ENCODE measurements at regions not wholly inside any gene's neighbourhood (a gene's known extent, or its start where the extent isn't known, plus 50 kb on each side); places are given as distances from the start of the nearest gene placed in this dataset.
A peak's percentile ranks its signal among the peaks of the same experiment; 100 is the strongest.

DNA sequence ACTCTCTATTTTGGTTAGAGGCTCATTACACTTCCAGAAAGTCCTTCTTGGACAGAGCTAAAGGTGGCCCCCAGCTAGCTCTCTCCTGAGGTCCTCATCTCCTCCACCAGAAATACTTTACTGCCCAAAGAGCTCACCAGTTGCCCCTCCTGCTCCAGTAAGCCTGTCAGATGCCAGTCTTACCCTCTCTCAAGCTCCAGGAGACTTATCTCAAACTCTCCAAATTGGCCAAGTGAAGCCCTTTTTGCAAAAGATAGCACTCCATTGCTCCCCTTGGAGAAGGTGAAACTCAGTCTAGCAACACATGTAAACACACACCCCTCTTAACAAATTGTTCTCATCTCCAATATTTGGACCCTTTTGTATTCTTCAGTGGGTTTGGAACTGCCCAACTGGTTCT is 128.5 kb downstream of the ZNF330 start:
- POLR2A ChIA-PET (ENCODE audit: unreplicated experiment), result no interaction called here
- Histone ChIP-seq H3K27me3 (ENCODE audit: insufficient read depth, low read depth) (no peaks in the 10 kb centered on the region), H4K20me1 (ENCODE audit: insufficient read depth) (no peaks in the 10 kb centered on the region), H3F3A (ENCODE audit: insufficient read depth, low read depth) (no peaks in the 10 kb centered on the region), H3K9me2 (ENCODE audit: insufficient read depth) (no peaks in the 10 kb centered on the region), H3K4me1 (replicated peaks; ENCODE audit: insufficient read depth) (peaks cover 9% of the 10 kb centered on the region), H3K79me2 (ENCODE audit: low read depth) (no peaks in the 10 kb centered on the region), H3K4me2 (no peak overlapping the region), H3K9me3 (ENCODE audit: insufficient read depth, low read depth) (no peaks in the 10 kb centered on the region), H2AFZ (no peak overlapping the region), H3K36me3 (ENCODE audit: low read depth) (no peaks in the 10 kb centered on the region), H3K27ac (no peak overlapping the region), H3K4me3 (no peak overlapping the region)
- no TSS peak for BruUV-seq (replicated peaks)
- CTCF ChIA-PET, result interaction anchor here (0.6 kb wide), 1 partner anchor 1503 kb away, joined by 5 read pairs; no protein-coding TSS in a partner anchor
- TF ChIP-seq EZH2 (IDR thresholded peaks at IDR 0.05; ENCODE audit: low read depth), result no peak
- TF ChIP-seq, protein P1, sequence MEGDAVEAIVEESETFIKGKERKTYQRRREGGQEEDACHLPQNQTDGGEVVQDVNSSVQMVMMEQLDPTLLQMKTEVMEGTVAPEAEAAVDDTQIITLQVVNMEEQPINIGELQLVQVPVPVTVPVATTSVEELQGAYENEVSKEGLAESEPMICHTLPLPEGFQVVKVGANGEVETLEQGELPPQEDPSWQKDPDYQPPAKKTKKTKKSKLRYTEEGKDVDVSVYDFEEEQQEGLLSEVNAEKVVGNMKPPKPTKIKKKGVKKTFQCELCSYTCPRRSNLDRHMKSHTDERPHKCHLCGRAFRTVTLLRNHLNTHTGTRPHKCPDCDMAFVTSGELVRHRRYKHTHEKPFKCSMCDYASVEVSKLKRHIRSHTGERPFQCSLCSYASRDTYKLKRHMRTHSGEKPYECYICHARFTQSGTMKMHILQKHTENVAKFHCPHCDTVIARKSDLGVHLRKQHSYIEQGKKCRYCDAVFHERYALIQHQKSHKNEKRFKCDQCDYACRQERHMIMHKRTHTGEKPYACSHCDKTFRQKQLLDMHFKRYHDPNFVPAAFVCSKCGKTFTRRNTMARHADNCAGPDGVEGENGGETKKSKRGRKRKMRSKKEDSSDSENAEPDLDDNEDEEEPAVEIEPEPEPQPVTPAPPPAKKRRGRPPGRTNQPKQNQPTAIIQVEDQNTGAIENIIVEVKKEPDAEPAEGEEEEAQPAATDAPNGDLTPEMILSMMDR (conservative IDR thresholded peaks at IDR 0.05), result no peak
- no peak for DNase-seq
- intact Hi-C loops (cut with micrococcal nuclease; ENCODE audit: unreplicated experiment), result no loop called here

DNA sequence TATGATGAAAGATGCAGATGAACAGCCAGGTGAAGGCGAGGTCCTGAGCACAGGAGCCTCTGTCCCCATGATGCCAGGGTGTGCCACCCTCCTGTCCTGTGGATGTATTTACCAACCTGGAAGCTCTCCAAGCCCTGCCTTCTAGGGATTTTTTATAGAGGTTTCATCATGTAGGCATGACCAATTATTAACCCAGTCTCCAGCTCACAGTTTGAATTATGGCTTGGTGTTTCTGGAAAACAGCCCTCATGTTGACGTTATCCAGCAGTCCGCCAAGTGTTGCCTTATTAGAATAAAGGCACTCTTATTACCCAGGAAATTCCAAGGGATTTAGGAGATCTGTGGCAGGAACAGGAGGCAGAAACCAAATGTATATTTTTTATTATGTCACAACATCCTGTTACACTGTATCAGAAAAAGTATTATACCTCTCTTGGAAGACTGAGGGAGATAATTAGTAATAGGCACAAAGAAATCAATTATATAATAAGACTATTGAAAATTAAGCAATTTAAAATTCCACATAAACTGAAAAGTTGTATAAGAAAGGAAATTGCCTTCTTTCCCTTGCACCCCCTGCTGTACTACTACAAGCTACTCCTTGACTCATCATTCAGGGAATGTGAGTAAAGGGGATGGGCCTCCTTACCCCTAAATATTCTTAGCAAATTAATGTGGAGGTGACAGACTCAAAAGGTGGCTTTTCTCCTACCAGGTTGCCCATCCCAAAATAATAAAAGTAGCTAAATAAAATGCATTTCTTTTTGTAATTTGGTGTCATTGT is 129.6 kb downstream of the ZNF330 start:
- no peak overlapping the region for H2AFZ ChIP-seq

GRCh38 chr4:141352331-141352730 is 131.6 kb downstream of the ZNF330 start:
- ChIA-PET CTCF (no interaction called here), POLR2A (ENCODE audit: unreplicated experiment) (no interaction called here)

More for the DNA sequence above, 129.6 kb downstream of the ZNF330 start:
- Histone ChIP-seq H3K4me2 (no peak overlapping the region), H3K4me3 (no peak overlapping the region), H3K36me3 (ENCODE audit: low read depth) (no peaks in the 10 kb centered on the region), H3K27me3 (ENCODE audit: insufficient read depth, low read depth) (no peaks in the 10 kb centered on the region), H3K9me3 (ENCODE audit: insufficient read depth, low read depth) (no peaks in the 10 kb centered on the region), H3K9me2 (ENCODE audit: insufficient read depth) (no peaks in the 10 kb centered on the region), H3K4me1 (replicated peaks; ENCODE audit: insufficient read depth) (peaks cover 9% of the 10 kb centered on the region), H3F3A (ENCODE audit: insufficient read depth, low read depth) (no peaks in the 10 kb centered on the region), H3K27ac (peak overlapping the region; percentile 20; the same call in 1 of the 2 replicates), H3K79me2 (ENCODE audit: low read depth) (no peaks in the 10 kb centered on the region), H4K20me1 (ENCODE audit: insufficient read depth) (no peaks in the 10 kb centered on the region)
- BruUV-seq (replicated peaks), result no TSS peak
- ChIA-PET POLR2A (ENCODE audit: unreplicated experiment) (no interaction called here), CTCF (no interaction called here)
- intact Hi-C loops (cut with micrococcal nuclease; ENCODE audit: unreplicated experiment), result no loop called here
- TF ChIP-seq, protein P1 (conservative IDR thresholded peaks at IDR 0.05), result no peak
- TF ChIP-seq EZH2 (IDR thresholded peaks at IDR 0.05; ENCODE audit: low read depth), result no peak
- peak in 1 of 2 experiments; percentile 63 for DNase-seq

More at GRCh38 chr4:141352331-141352730, 131.6 kb downstream of the ZNF330 start:
- Histone ChIP-seq H2AFZ (no peak overlapping the region), H3K4me1 (replicated peaks; ENCODE audit: insufficient read depth) (peaks cover 9% of the 10 kb centered on the region), H4K20me1 (ENCODE audit: insufficient read depth) (no peaks in the 10 kb centered on the region), H3K36me3 (ENCODE audit: low read depth) (no peaks in the 10 kb centered on the region), H3K79me2 (ENCODE audit: low read depth) (no peaks in the 10 kb centered on the region), H3K9me2 (ENCODE audit: insufficient read depth) (no peaks in the 10 kb centered on the region), H3K27me3 (ENCODE audit: insufficient read depth, low read depth) (no peaks in the 10 kb centered on the region), H3K9me3 (ENCODE audit: insufficient read depth, low read depth) (no peaks in the 10 kb centered on the region), H3K4me3 (no peak overlapping the region), H3F3A (ENCODE audit: insufficient read depth, low read depth) (no peaks in the 10 kb centered on the region), H3K27ac (no peak overlapping the region), H3K4me2 (no peak overlapping the region)
- intact Hi-C loops (cut with micrococcal nuclease; ENCODE audit: unreplicated experiment), result no loop called here
- BruUV-seq (replicated peaks), result no TSS peak
- TF ChIP-seq, protein P1 (conservative IDR thresholded peaks at IDR 0.05), result no peak
- no peak for TF ChIP-seq EZH2 (IDR thresholded peaks at IDR 0.05; ENCODE audit: low read depth)
- DNase-seq, result no peak
